ENCODE measurements at regions not wholly inside any gene's neighbourhood (a gene's known extent, or its start where the extent isn't known, plus 50 kb on each side); places are given as distances from the start of the nearest gene placed in this dataset.

DNA sequence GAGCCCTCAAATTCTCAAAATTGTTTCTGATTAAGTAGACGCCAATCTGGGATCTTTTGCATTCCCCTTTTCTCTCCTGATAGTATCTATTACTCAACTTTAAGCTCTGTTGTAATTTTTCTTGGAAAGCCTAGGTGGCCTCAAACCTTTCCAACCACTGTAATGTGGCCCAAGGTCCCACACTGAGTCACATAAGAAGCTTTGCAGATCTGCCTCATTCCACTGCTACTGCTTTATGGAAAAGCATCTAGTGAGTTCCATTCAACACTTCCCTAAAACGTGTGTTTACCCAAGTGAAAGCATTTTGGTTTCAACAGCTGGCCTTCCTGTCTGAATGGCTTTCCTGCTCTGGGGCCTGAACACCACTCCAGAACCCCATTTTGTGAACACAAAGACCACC, 493.6 kb upstream of the SPHKAP start:
- TF ChIP-seq, protein P1, sequence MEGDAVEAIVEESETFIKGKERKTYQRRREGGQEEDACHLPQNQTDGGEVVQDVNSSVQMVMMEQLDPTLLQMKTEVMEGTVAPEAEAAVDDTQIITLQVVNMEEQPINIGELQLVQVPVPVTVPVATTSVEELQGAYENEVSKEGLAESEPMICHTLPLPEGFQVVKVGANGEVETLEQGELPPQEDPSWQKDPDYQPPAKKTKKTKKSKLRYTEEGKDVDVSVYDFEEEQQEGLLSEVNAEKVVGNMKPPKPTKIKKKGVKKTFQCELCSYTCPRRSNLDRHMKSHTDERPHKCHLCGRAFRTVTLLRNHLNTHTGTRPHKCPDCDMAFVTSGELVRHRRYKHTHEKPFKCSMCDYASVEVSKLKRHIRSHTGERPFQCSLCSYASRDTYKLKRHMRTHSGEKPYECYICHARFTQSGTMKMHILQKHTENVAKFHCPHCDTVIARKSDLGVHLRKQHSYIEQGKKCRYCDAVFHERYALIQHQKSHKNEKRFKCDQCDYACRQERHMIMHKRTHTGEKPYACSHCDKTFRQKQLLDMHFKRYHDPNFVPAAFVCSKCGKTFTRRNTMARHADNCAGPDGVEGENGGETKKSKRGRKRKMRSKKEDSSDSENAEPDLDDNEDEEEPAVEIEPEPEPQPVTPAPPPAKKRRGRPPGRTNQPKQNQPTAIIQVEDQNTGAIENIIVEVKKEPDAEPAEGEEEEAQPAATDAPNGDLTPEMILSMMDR (IDR thresholded peaks at IDR 0.05), result no peak
- TF ChIP-seq POLR2A (IDR thresholded peaks at IDR 0.05), result no peak

Data from vagina (tissue), 2 donors.